Upper lobe of right lung (tissue), 1 donor: ENCODE measurements at regions not wholly inside any gene's neighbourhood (a gene's known extent, or its start where the extent isn't known, plus 50 kb on each side); places are given as distances from the start of the nearest gene placed in this dataset.

Source experiments
- ATAC-seq: fragments of 200-7000 bp; cut with Tn5 transposase; one replicate; pipeline ENCODE4 v1.9.1; 2020; ENCODE audit warnings: mild to moderate bottlenecking, moderate library complexity
- DNase-seq: peaks from one replicate; pipeline ENCODE4 v3.0.0-alpha.2; 2020
- H3K27ac ChIP-seq: fragments of 200-600 bp; one replicate; pipeline ENCODE4 v1.8.0; 2022
- H3K27me3 ChIP-seq: fragments of 200-600 bp; one replicate; pipeline ENCODE4 v1.8.0; 2022; ENCODE audit warnings: mild to moderate bottlenecking
- H3K36me3 ChIP-seq: fragments of 200-600 bp; one replicate; pipeline ENCODE4 v1.8.0; 2022
- H3K4me1 ChIP-seq: fragments of 200-600 bp; one replicate; pipeline ENCODE4 v1.8.0; 2022
- H3K4me3 ChIP-seq: fragments of 200-600 bp; one replicate; pipeline ENCODE4 v1.8.0; 2022; ENCODE audit warnings: mild to moderate bottlenecking
- H3K9me3 ChIP-seq: fragments of 200-600 bp; one replicate; pipeline ENCODE4 v1.8.0; 2022
- CTCF ChIP-seq: fragments of 200-600 bp; IDR thresholded peaks from one replicate; pipeline ENCODE4 v1.8.0; 2022; ENCODE audit warnings: antibody characterized with exemption
- intact Hi-C: fragments of 100-400 bp; cut with DNase I; formaldehyde crosslinking; loops from one replicate; pipeline ENCODE4 v1.11.0; 2022
- donor health status: DM: no; HTN: yes; CAD: no; lungs with severe emphysema.

- Histone ChIP-seq H3K9me3 (no peaks in the 10 kb centered on the region), H3K27me3 (no peaks in the 10 kb centered on the region), H3K36me3 (no peaks in the 10 kb centered on the region), H3K27ac (no peak overlapping the region), H3K4me3 (no peak overlapping the region), H3K4me1 (no peaks in the 10 kb centered on the region)
- DNase-seq (no peak), ATAC-seq (no peak)
- intact Hi-C loops, result no loop called here
- TF ChIP-seq CTCF, result no peak
These were observed 742.0 kb upstream of the IGFBP3 start for GRCh38 chr7:46663025-46663424.

- Histone ChIP-seq H3K9me3 (no peaks in the 10 kb centered on the region), H3K27me3 (no peaks in the 10 kb centered on the region), H3K4me3 (no peak overlapping the region), H3K4me1 (no peaks in the 10 kb centered on the region), H3K36me3 (no peaks in the 10 kb centered on the region), H3K27ac (no peak overlapping the region)
- no peak for ATAC-seq
- DNase-seq, result no peak
- intact Hi-C loops, result no loop called here
- no peak for TF ChIP-seq CTCF
These were observed 740.4 kb upstream of the IGFBP3 start for GRCh38 chr7:46661431-46661830.

- DNase-seq, result no peak
- Histone ChIP-seq H3K27ac (no peak overlapping the region), H3K27me3 (no peaks in the 10 kb centered on the region), H3K9me3 (no peaks in the 10 kb centered on the region), H3K4me1 (no peaks in the 10 kb centered on the region), H3K36me3 (no peaks in the 10 kb centered on the region), H3K4me3 (no peak overlapping the region)
- no peak for ATAC-seq
- no peak for TF ChIP-seq CTCF
- intact Hi-C loops, result no loop called here
These were observed 739.4 kb upstream of the IGFBP3 start for GRCh38 chr7:46660402-46660980.

- Histone ChIP-seq H3K4me1 (no peaks in the 10 kb centered on the region), H3K9me3 (no peaks in the 10 kb centered on the region), H3K27ac (no peak overlapping the region), H3K27me3 (no peaks in the 10 kb centered on the region), H3K4me3 (no peak overlapping the region), H3K36me3 (no peaks in the 10 kb centered on the region)
- no peak for DNase-seq
- no peak for TF ChIP-seq CTCF
- ATAC-seq, result no peak
- intact Hi-C loops, result no loop called here
These were observed 737.2 kb upstream of the IGFBP3 start for GRCh38 chr7:46658281-46658680.

- no peak for ATAC-seq
- H3K9me3 ChIP-seq, result no peaks in the 10 kb centered on the region
- no peak for DNase-seq
- no peaks in the 10 kb centered on the region for H3K27me3 ChIP-seq
- intact Hi-C loops, result no loop called here
- H3K36me3 ChIP-seq, result no peaks in the 10 kb centered on the region
- no peak overlapping the region for H3K4me3 ChIP-seq
- no peak overlapping the region for H3K27ac ChIP-seq
- no peaks in the 10 kb centered on the region for H3K4me1 ChIP-seq
- TF ChIP-seq CTCF, result no peak
These were observed 733.7 kb upstream of the IGFBP3 start for GRCh38 chr7:46654546-46655443.
